NCI-H524 (cell line): ENCODE measurements at regions not wholly inside any gene's neighbourhood (a gene's known extent, or its start where the extent isn't known, plus 50 kb on each side); places are given as distances from the start of the nearest gene placed in this dataset.

Source experiments
- DNase-seq, 2 experiments: peaks; one replicate each; lab custom pipeline; 2025; lab: John Stamatoyannopoulos, UW

- DNase-seq: no peak
Observed at GRCh38 chr2:216553482-216554240, 55.0 kb downstream of the RPL37A start.

- DNase-seq: no peak
Observed at GRCh38 chr2:216554286-216554685, 55.6 kb downstream of the RPL37A start.

GRCh38 chr2:216554755-216555154, 56.1 kb downstream of the RPL37A start:
- DNase-seq: no peak

- peak in 1 of 2 experiments; percentile 18 for DNase-seq
Observed at GRCh38 chr2:216555274-216555673, 56.6 kb downstream of the RPL37A start.

- no peak for DNase-seq
Observed at GRCh38 chr2:216556202-216556601, 57.6 kb downstream of the RPL37A start.

- no peak for DNase-seq
Observed at GRCh38 chr2:216557413-216557812, 58.8 kb downstream of the RPL37A start.

- DNase-seq: no peak
Observed at GRCh38 chr2:216557820-216558219, 59.2 kb downstream of the RPL37A start.

GRCh38 chr2:216559625-216560156, 61.0 kb downstream of the RPL37A start:
- DNase-seq: no peak

GRCh38 chr2:216560838-216561270, 62.2 kb downstream of the RPL37A start:
- DNase-seq: no peak

- no peak for DNase-seq
Observed at GRCh38 chr2:216562696-216563435, 64.2 kb downstream of the RPL37A start.

- DNase-seq: no peak
Observed at GRCh38 chr2:216563646-216564045, 65.0 kb downstream of the RPL37A start.

- no peak for DNase-seq
Observed at GRCh38 chr2:216564611-216565010, 66.0 kb downstream of the RPL37A start.

- no peak for DNase-seq
Observed at GRCh38 chr2:216565956-216566355, 67.3 kb upstream of the IGFBP2 start.

GRCh38 chr2:216568576-216568975, 64.6 kb upstream of the IGFBP2 start:
- peak in 1 of 2 experiments; percentile 42 for DNase-seq

GRCh38 chr2:216569765-216570164, 63.5 kb upstream of the IGFBP2 start:
- DNase-seq: no peak

GRCh38 chr2:216570357-216570756, 62.9 kb upstream of the IGFBP2 start:
- no peak for DNase-seq

- no peak for DNase-seq
Observed at GRCh38 chr2:216571178-216571908, 61.9 kb upstream of the IGFBP2 start.

- no peak for DNase-seq
Observed at GRCh38 chr2:216571909-216572513, 61.2 kb upstream of the IGFBP2 start.

- DNase-seq: no peak
Observed at GRCh38 chr2:216572582-216573578, 60.3 kb upstream of the IGFBP2 start.

- no peak for DNase-seq
Observed at GRCh38 chr2:216574046-216574445, 59.2 kb upstream of the IGFBP2 start.

- no peak for DNase-seq
Observed at GRCh38 chr2:216574586-216574985, 58.6 kb upstream of the IGFBP2 start.
